Vagina (tissue), 2 donors: ENCODE measurements at regions not wholly inside any gene's neighbourhood (a gene's known extent, or its start where the extent isn't known, plus 50 kb on each side); places are given as distances from the start of the nearest gene placed in this dataset.

Experiments used
- CTCF ChIP-seq, 3 experiments: fragments of 450-650 bp in 2 of 3; fragments of 200-600 bp in 1 of 3; sonication (generic) in 1 of 3; IDR thresholded peaks; one replicate each; pipeline ENCODE4 v1.5.1; 2017 to 2019; ENCODE audit warnings: antibody characterized with exemption in 3 of 3, mild to moderate bottlenecking in 2 of 3, moderate library complexity in 2 of 3
- POLR2A ChIP-seq, 2 donors: fragments of 450-650 bp; IDR thresholded peaks; one replicate each; pipeline ENCODE4 v1.6.1; 2017; ENCODE audit warnings: antibody characterized with exemption in 2 of 2, mild to moderate bottlenecking in 2 of 2, moderate library complexity in 2 of 2
- POLR2AphosphoS5 ChIP-seq, 2 donors: sonication (generic); formaldehyde crosslinking; IDR thresholded peaks; one replicate each; pipeline ENCODE4 v1.9.0; 2017; ENCODE audit warnings: antibody characterized with exemption in 2 of 2, mild to moderate bottlenecking in 2 of 2, low read depth in 1 of 2; ENCODE audit not compliant: insufficient read depth in 1 of 2

GRCh38 chr10:26637521-26638275 is 59.8 kb upstream of the PDSS1 start:
- no peak for TF ChIP-seq CTCF (IDR thresholded peaks at IDR 0.05)
- no peak for TF ChIP-seq POLR2A (IDR thresholded peaks at IDR 0.05)
- TF ChIP-seq POLR2AphosphoS5 (IDR thresholded peaks at IDR 0.05; ENCODE audit: insufficient read depth in 1 of 2, low read depth in 1 of 2) = no peak
